ENCODE measurements at regions not wholly inside any gene's neighbourhood (a gene's known extent, or its start where the extent isn't known, plus 50 kb on each side); places are given as distances from the start of the nearest gene placed in this dataset.

- no peaks in the 10 kb centered on the region for H3K36me3 Mint-ChIP-seq (ENCODE audit: insufficient read depth, unreplicated experiment)
- H3K27me3 Mint-ChIP-seq (ENCODE audit: unreplicated experiment): peaks cover 16% of the 10 kb centered on the region
- no peak overlapping the region for H3K4me3 Mint-ChIP-seq (ENCODE audit: low read depth, unreplicated experiment)
- CTCF ChIA-PET: no interaction called here
- DNase-seq: no peak
- H3K9me3 Mint-ChIP-seq (ENCODE audit: low read depth, unreplicated experiment): peaks cover 5% of the 10 kb centered on the region
- no peaks in the 10 kb centered on the region for H3K4me1 Mint-ChIP-seq (ENCODE audit: low read depth, unreplicated experiment)
- BruUV-seq (replicated peaks): no TSS peak
- no peak overlapping the region for H3K27ac Mint-ChIP-seq (ENCODE audit: unreplicated experiment)
- intact Hi-C loops (cut with micrococcal nuclease; ENCODE audit: unreplicated experiment): no loop called here
- TF ChIP-seq CTCF (IDR thresholded peaks at IDR 0.05; ENCODE audit: unreplicated experiment): no peak
These were observed 242.6 kb downstream of the NPR3 start for GRCh38 chr5:32953694-32954093.

- no peak overlapping the region for H3K27ac Mint-ChIP-seq (ENCODE audit: unreplicated experiment)
- H3K27me3 Mint-ChIP-seq (ENCODE audit: unreplicated experiment): peaks cover 17% of the 10 kb centered on the region
- no peaks in the 10 kb centered on the region for H3K36me3 Mint-ChIP-seq (ENCODE audit: insufficient read depth, unreplicated experiment)
- CTCF ChIA-PET: no interaction called here
- H3K4me1 Mint-ChIP-seq (ENCODE audit: low read depth, unreplicated experiment): no peaks in the 10 kb centered on the region
- no peak for DNase-seq
- H3K4me3 Mint-ChIP-seq (ENCODE audit: low read depth, unreplicated experiment): no peak overlapping the region
- intact Hi-C loops (cut with micrococcal nuclease; ENCODE audit: unreplicated experiment): no loop called here
- H3K9me3 Mint-ChIP-seq (ENCODE audit: low read depth, unreplicated experiment): peaks cover 5% of the 10 kb centered on the region
- no peak for TF ChIP-seq CTCF (IDR thresholded peaks at IDR 0.05; ENCODE audit: unreplicated experiment)
- no TSS peak for BruUV-seq (replicated peaks)
These were observed 244.7 kb downstream of the NPR3 start for GRCh38 chr5:32955814-32956213.

GRCh38 chr5:32960340-32961058 lies 249.4 kb downstream of the NPR3 start:
- DNase-seq: no peak
- intact Hi-C loops (cut with micrococcal nuclease; ENCODE audit: unreplicated experiment): no loop called here
- H3K27ac Mint-ChIP-seq (ENCODE audit: unreplicated experiment): no peak overlapping the region
- BruUV-seq (replicated peaks): no TSS peak
- H3K27me3 Mint-ChIP-seq (ENCODE audit: unreplicated experiment): peaks cover 17% of the 10 kb centered on the region
- no peak overlapping the region for H3K4me3 Mint-ChIP-seq (ENCODE audit: low read depth, unreplicated experiment)
- H3K4me1 Mint-ChIP-seq (ENCODE audit: low read depth, unreplicated experiment): no peaks in the 10 kb centered on the region
- no peak for TF ChIP-seq CTCF (IDR thresholded peaks at IDR 0.05; ENCODE audit: unreplicated experiment)
- CTCF ChIA-PET: no interaction called here
- H3K9me3 Mint-ChIP-seq (ENCODE audit: low read depth, unreplicated experiment): peaks cover 5% of the 10 kb centered on the region
- no peaks in the 10 kb centered on the region for H3K36me3 Mint-ChIP-seq (ENCODE audit: insufficient read depth, unreplicated experiment)

- DNase-seq: no peak
- H3K4me1 Mint-ChIP-seq (ENCODE audit: low read depth, unreplicated experiment): no peaks in the 10 kb centered on the region
- no TSS peak for BruUV-seq (replicated peaks)
- peaks cover 5% of the 10 kb centered on the region for H3K9me3 Mint-ChIP-seq (ENCODE audit: low read depth, unreplicated experiment)
- no peak overlapping the region for H3K27ac Mint-ChIP-seq (ENCODE audit: unreplicated experiment)
- no peak for TF ChIP-seq CTCF (IDR thresholded peaks at IDR 0.05; ENCODE audit: unreplicated experiment)
- H3K27me3 Mint-ChIP-seq (ENCODE audit: unreplicated experiment): peaks cover 17% of the 10 kb centered on the region
- H3K36me3 Mint-ChIP-seq (ENCODE audit: insufficient read depth, unreplicated experiment): no peaks in the 10 kb centered on the region
- no peak overlapping the region for H3K4me3 Mint-ChIP-seq (ENCODE audit: low read depth, unreplicated experiment)
- CTCF ChIA-PET: no interaction called here
- intact Hi-C loops (cut with micrococcal nuclease; ENCODE audit: unreplicated experiment): no loop called here
These were observed 249.9 kb downstream of the NPR3 start for GRCh38 chr5:32961059-32961415.
